K562 (cell line): ENCODE measurements at regions not wholly inside any gene's neighbourhood (a gene's known extent, or its start where the extent isn't known, plus 50 kb on each side); places are given as distances from the start of the nearest gene placed in this dataset.

Experiments used
- ATAC-seq: fragments of 200-7000 bp; cut with Tn5 transposase; 3 replicates; pipeline ENCODE4 v1.9.1; 2020; ENCODE audit warnings: moderate library complexity
- BruUV-seq: library from RNA; stranded (reverse); fragments of 400-500 nt; replicated peaks from 2 replicates; lab custom pipeline; 2021; lab: Mats Ljungman, UMichigan
- CTCF ChIA-PET: fragments of 300-600 bp; formaldehyde crosslinking; extraction: SDS; loops from one replicate; lab custom pipeline; 2021; ENCODE audit warnings: low intra/inter-chr PET ratio; lab: Yijun Ruan, JAX
- POLR2A ChIA-PET: fragments of 300-600, 350-650 bp; sonication (Branson Sonifier 250); formaldehyde crosslinking; extraction: SDS; loops from one replicate; lab custom pipeline; 2021; ENCODE audit warnings: antibody characterized with exemption, inconsistent platforms; lab: Yijun Ruan, JAX
- DNase-seq, 4 experiments: peaks; one replicate each; pipeline versions ENCODE4 v3.0.0 to v3.0.0-alpha.2; 2011 to 2018; ENCODE audit warnings: low spot score in 3 of 4, mixed read lengths in 3 of 4; ENCODE audit errors: extremely low read depth in 1 of 4
- FAIRE-seq: peaks from 2 replicates; lab custom pipeline; 2011; peaks lifted over from hg19 to GRCh38; lab: Jason Lieb, UNC
- H2AFZ ChIP-seq: 2 replicates; pipeline ENCODE4 v1.6.0; 2011; ENCODE audit warnings: low read depth, low read length, control low read depth, inconsistent platforms
- H3K27ac ChIP-seq: fragments of 200-600 bp; 3 replicates; pipeline ENCODE4 v1.8.0; 2011; ENCODE audit warnings: low read depth, mild to moderate bottlenecking, control low read depth, inconsistent platforms, low read length, moderate library complexity, mixed read lengths; ENCODE audit errors: extremely low read depth
- H3K27me3 ChIP-seq, 2 experiments: fragments of 300-600 bp in 1 of 2; 2 replicates in 1 of 2; 3 replicates in 1 of 2; pipeline versions ENCODE4 v1.6.0 to v1.8.0; 2011; ENCODE audit warnings: inconsistent platforms in 2 of 2, low read length in 2 of 2, mild to moderate bottlenecking in 1 of 2, mixed read lengths in 1 of 2, moderate library complexity in 1 of 2; ENCODE audit not compliant: control insufficient read depth in 2 of 2, insufficient read depth in 2 of 2
- H3K36me3 ChIP-seq: fragments of 300-600 bp; 3 replicates; pipeline ENCODE4 v1.8.0; 2011; ENCODE audit warnings: mild to moderate bottlenecking, low read length, inconsistent platforms; ENCODE audit not compliant: control insufficient read depth, insufficient read depth
- H3K4me1 ChIP-seq, 2 experiments: fragments of 200-600 bp in 1 of 2; replicated peaks in 1 of 2; 2 replicates in 1 of 2; 3 replicates in 1 of 2; pipeline versions ENCODE4 v1.5.1 to v1.8.0; 2011; ENCODE audit warnings: inconsistent platforms in 2 of 2, low read length in 2 of 2, mild to moderate bottlenecking in 1 of 2, mixed read lengths in 1 of 2, moderate library complexity in 1 of 2; ENCODE audit not compliant: control insufficient read depth in 2 of 2, insufficient read depth in 2 of 2
- H3K4me2 ChIP-seq: 2 replicates; pipeline ENCODE4 v1.6.1; 2011; ENCODE audit warnings: low read length, control low read depth, inconsistent platforms, mixed read lengths; ENCODE audit not compliant: insufficient read depth
- H3K4me3 ChIP-seq: fragments of 200-600 bp; sonication (generic), shearing (Covaris generic); 2 replicates; pipeline ENCODE4 v1.5.1; 2016; ENCODE audit warnings: control low read depth, inconsistent platforms
- H3K79me2 ChIP-seq: fragments of 200-600 bp; 3 replicates; pipeline ENCODE4 v1.8.0; 2011; ENCODE audit warnings: low read length, inconsistent platforms; ENCODE audit not compliant: control insufficient read depth, insufficient read depth
- H3K9ac ChIP-seq, 2 experiments: 2 replicates each; pipeline versions ENCODE4 v1.6.0 to v1.6.1; 2011; ENCODE audit warnings: low read depth in 2 of 2, low read length in 2 of 2, control low read depth in 1 of 2, inconsistent platforms in 1 of 2, mild to moderate bottlenecking in 1 of 2, mixed read lengths in 1 of 2; ENCODE audit not compliant: insufficient read depth in 1 of 2
- H3K9me1 ChIP-seq: one replicate; pipeline ENCODE4 v1.6.0; 2011; ENCODE audit warnings: inconsistent platforms, mild to moderate bottlenecking, low read length, moderate library complexity; ENCODE audit not compliant: control insufficient read depth, insufficient read depth
- H3K9me3 ChIP-seq: replicated peaks from 2 replicates; pipeline ENCODE4 v1.5.1; 2011; ENCODE audit warnings: low read depth, low read length, inconsistent platforms; ENCODE audit not compliant: control insufficient read depth, insufficient read depth
- H4K20me1 ChIP-seq: replicated peaks from 2 replicates; pipeline ENCODE4 v1.6.1; 2011; ENCODE audit warnings: low read length, inconsistent platforms, mixed read lengths; ENCODE audit not compliant: control insufficient read depth, insufficient read depth
- RBM34 ChIP-seq: fragments of 200-400 bp; formaldehyde crosslinking; IDR thresholded peaks from 2 replicates; pipeline ENCODE4 v1.6.1; 2018; ENCODE audit warnings: low read length, borderline replicate concordance; ENCODE audit not compliant: insufficient read depth
- WGBS: fragments of 100-300 bp; shearing (Covaris generic); methylation state at CpG from one replicate; pipeline ENCODE4 v1.1.6; 2016; ENCODE audit warnings: low coverage, mixed read lengths; ENCODE audit not compliant: insufficient coverage; ENCODE audit errors: missing lambda C conversion rate; 5-methylcytosine and 5-hydroxymethylcytosine counted together
- in situ Hi-C: fragments of 300-500 bp; cut with MboI; formaldehyde crosslinking; loops from 4 replicates; pipeline ENCODE4 v1.15.0; 2018; ENCODE audit warnings: inconsistent platforms, mixed read lengths
- intact Hi-C: fragments of 100-400 bp; cut with micrococcal nuclease; formaldehyde crosslinking; loops from 2 replicates; pipeline ENCODE4 v1.14.2; 2022
- TF ChIP-seq, protein P1 (sequence below): sonication (generic); formaldehyde crosslinking; IDR thresholded peaks from 2 replicates; pipeline ENCODE4 v1.9.0; 2022; ENCODE audit warnings: mild to moderate bottlenecking, missing genetic modification reagents

DNA sequence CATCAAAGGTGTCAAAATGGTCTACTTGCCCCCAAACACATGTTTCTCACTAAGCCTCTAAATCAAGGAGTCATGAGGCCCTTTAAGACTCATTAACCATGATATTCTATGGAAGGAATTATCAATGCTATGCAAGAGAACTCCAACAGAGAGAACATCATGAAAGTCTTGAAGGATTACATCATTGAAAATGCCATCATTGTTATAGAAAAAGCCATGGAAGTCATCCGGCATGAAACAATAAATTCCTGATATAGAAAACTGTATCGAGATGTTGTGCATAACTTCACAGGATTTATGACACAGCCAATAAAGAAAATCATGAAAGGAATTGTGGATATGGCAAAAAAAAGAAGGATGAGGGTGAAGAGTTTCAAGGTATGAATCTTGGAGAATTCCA is 1363.6 kb upstream of the CDH2 start:
- H3K4me3 ChIP-seq = no peak overlapping the region
- H3K36me3 ChIP-seq = no peaks in the 10 kb centered on the region
- intact Hi-C loops = no loop called here
- no peak overlapping the region for H3K27ac ChIP-seq
- no peak overlapping the region for H3K4me2 ChIP-seq
- H3K27me3 ChIP-seq = no peaks in the 10 kb centered on the region
- TF ChIP-seq, protein P1, sequence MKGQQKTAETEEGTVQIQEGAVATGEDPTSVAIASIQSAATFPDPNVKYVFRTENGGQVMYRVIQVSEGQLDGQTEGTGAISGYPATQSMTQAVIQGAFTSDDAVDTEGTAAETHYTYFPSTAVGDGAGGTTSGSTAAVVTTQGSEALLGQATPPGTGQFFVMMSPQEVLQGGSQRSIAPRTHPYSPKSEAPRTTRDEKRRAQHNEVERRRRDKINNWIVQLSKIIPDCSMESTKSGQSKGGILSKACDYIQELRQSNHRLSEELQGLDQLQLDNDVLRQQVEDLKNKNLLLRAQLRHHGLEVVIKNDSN (CRISPR knock-in tag) = no peak
- no peaks in the 10 kb centered on the region for H3K9me1 ChIP-seq
- FAIRE-seq = no peak
- H2AFZ ChIP-seq = no peak overlapping the region
- H4K20me1 ChIP-seq = no peaks in the 10 kb centered on the region
- H3K9me3 ChIP-seq = 0 out of 2 replicates have a peak, but pooled peaks cover 2% of the 10 kb centered on the region
- no TSS peak for BruUV-seq
- H3K9ac ChIP-seq = no peak overlapping the region
- H3K4me1 ChIP-seq = no peaks in the 10 kb centered on the region
- WGBS = 0% methylated on average over 2 of the region's 2 CpGs
- ChIA-PET CTCF (no interaction called here), POLR2A (no interaction called here)
- no peak for DNase-seq
- no peaks in the 10 kb centered on the region for H3K79me2 ChIP-seq
- ATAC-seq = no peak
- in situ Hi-C loops = no loop called here

DNA sequence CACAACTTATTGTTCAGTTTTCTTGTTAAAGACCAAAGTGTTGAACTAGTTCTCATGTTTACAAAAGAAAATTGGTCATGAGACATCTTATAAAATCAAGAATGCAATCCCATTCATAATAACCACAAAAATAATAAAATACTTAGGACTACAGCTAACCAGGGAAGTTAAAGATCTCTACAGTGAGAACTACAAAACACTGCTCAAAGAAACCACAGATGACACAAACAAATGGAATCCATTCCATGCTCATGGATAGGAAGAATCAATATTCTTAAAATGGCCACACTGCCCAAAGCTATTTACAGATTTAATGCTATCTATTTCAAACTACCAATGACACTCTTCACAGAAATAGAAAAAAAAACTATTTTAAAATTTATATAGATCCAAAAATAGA is 1354.8 kb upstream of the CDH2 start:
- ChIA-PET POLR2A (no interaction called here), CTCF (no interaction called here)
- ATAC-seq = no peak
- no peaks in the 10 kb centered on the region for H3K36me3 ChIP-seq
- H3K27ac ChIP-seq = no peak overlapping the region
- H2AFZ ChIP-seq = no peak overlapping the region
- DNase-seq = no peak
- intact Hi-C loops = no loop called here
- no peaks in the 10 kb centered on the region for H3K27me3 ChIP-seq
- no peak overlapping the region for H3K9ac ChIP-seq
- H3K4me2 ChIP-seq = no peak overlapping the region
- H4K20me1 ChIP-seq = no peaks in the 10 kb centered on the region
- no peak for TF ChIP-seq RBM34
- no peak overlapping the region for H3K4me3 ChIP-seq
- in situ Hi-C loops = no loop called here
- no peaks in the 10 kb centered on the region for H3K9me3 ChIP-seq
- no peaks in the 10 kb centered on the region for H3K9me1 ChIP-seq
- H3K4me1 ChIP-seq = no peaks in the 10 kb centered on the region
- no peak for FAIRE-seq
- no peaks in the 10 kb centered on the region for H3K79me2 ChIP-seq
- BruUV-seq = no TSS peak
